Adipocyte (in vitro differentiated cells): ENCODE measurements at regions not wholly inside any gene's neighbourhood (a gene's known extent, or its start where the extent isn't known, plus 50 kb on each side); places are given as distances from the start of the nearest gene placed in this dataset.

Experiments used
- DNase-seq: peaks from one replicate; pipeline ENCODE4 v3.0.0-alpha.2; 2015; ENCODE audit warnings: low read depth
- H3K27me3 ChIP-seq: replicated peaks from 2 replicates; pipeline ENCODE4 v1.7.0; 2013; ENCODE audit warnings: mild to moderate bottlenecking, low read length, moderate library complexity; ENCODE audit not compliant: control insufficient read depth, insufficient read depth
- H3K36me3 ChIP-seq: 2 replicates; pipeline ENCODE4 v1.7.0; 2013; ENCODE audit warnings: low read length, mild to moderate bottlenecking, moderate library complexity; ENCODE audit not compliant: control insufficient read depth, insufficient read depth, severe bottlenecking
- H3K4me1 ChIP-seq: 2 replicates; pipeline ENCODE4 v1.7.0; 2013; ENCODE audit warnings: mild to moderate bottlenecking, low read length, moderate library complexity; ENCODE audit not compliant: control insufficient read depth, insufficient read depth
- H3K4me3 ChIP-seq: 2 replicates; pipeline ENCODE4 v1.7.0; 2013; ENCODE audit warnings: mild to moderate bottlenecking, low read length, moderate library complexity
- H3K9ac ChIP-seq: 2 replicates; pipeline ENCODE4 v1.7.0; 2013; ENCODE audit warnings: mild to moderate bottlenecking, low read length, moderate library complexity
- H3K9me3 ChIP-seq: 2 replicates; pipeline ENCODE4 v1.7.0; 2013; ENCODE audit warnings: mild to moderate bottlenecking, low read length, moderate library complexity; ENCODE audit not compliant: control insufficient read depth

- no peaks in the 10 kb centered on the region for H3K9me3 ChIP-seq
- H3K4me3 ChIP-seq: no peak overlapping the region
- H3K27me3 ChIP-seq: no peaks in the 10 kb centered on the region
- no peak overlapping the region for H3K9ac ChIP-seq
- H3K36me3 ChIP-seq: no peaks in the 10 kb centered on the region
- H3K4me1 ChIP-seq: no peaks in the 10 kb centered on the region
- no peak for DNase-seq
These were observed 1673.4 kb downstream of the REEP3 start for GRCh38 chr10:65194555-65194954.

- Histone ChIP-seq H3K9ac (no peak overlapping the region), H3K4me3 (no peak overlapping the region), H3K4me1 (no peaks in the 10 kb centered on the region), H3K9me3 (no peaks in the 10 kb centered on the region), H3K27me3 (no peaks in the 10 kb centered on the region), H3K36me3 (no peaks in the 10 kb centered on the region)
- DNase-seq: no peak
These were observed 1674.9 kb downstream of the REEP3 start for GRCh38 chr10:65196111-65196510.

GRCh38 chr10:65197935-65198334, 1676.7 kb downstream of the REEP3 start:
- no peaks in the 10 kb centered on the region for H3K9me3 ChIP-seq
- no peaks in the 10 kb centered on the region for H3K4me1 ChIP-seq
- H3K9ac ChIP-seq: no peak overlapping the region
- no peak overlapping the region for H3K4me3 ChIP-seq
- no peaks in the 10 kb centered on the region for H3K36me3 ChIP-seq
- DNase-seq: no peak
- no peaks in the 10 kb centered on the region for H3K27me3 ChIP-seq

GRCh38 chr10:65201491-65201890, 1680.3 kb downstream of the REEP3 start:
- H3K9me3 ChIP-seq: no peaks in the 10 kb centered on the region
- H3K36me3 ChIP-seq: no peaks in the 10 kb centered on the region
- H3K4me3 ChIP-seq: no peak overlapping the region
- no peak for DNase-seq
- no peaks in the 10 kb centered on the region for H3K27me3 ChIP-seq
- H3K9ac ChIP-seq: no peak overlapping the region
- no peaks in the 10 kb centered on the region for H3K4me1 ChIP-seq

GRCh38 chr10:65204999-65205398, 1683.8 kb downstream of the REEP3 start:
- Histone ChIP-seq H3K4me3 (no peak overlapping the region), H3K36me3 (no peaks in the 10 kb centered on the region), H3K9ac (no peak overlapping the region), H3K4me1 (no peaks in the 10 kb centered on the region), H3K9me3 (no peaks in the 10 kb centered on the region), H3K27me3 (no peaks in the 10 kb centered on the region)
- DNase-seq: no peak

- H3K27me3 ChIP-seq: no peaks in the 10 kb centered on the region
- no peak overlapping the region for H3K4me3 ChIP-seq
- H3K9ac ChIP-seq: no peak overlapping the region
- no peaks in the 10 kb centered on the region for H3K9me3 ChIP-seq
- no peak for DNase-seq
- H3K36me3 ChIP-seq: no peaks in the 10 kb centered on the region
- H3K4me1 ChIP-seq: no peaks in the 10 kb centered on the region
These were observed 1692.0 kb downstream of the REEP3 start for GRCh38 chr10:65213170-65213569.

GRCh38 chr10:65219444-65219843, 1698.2 kb downstream of the REEP3 start:
- no peaks in the 10 kb centered on the region for H3K4me1 ChIP-seq
- no peak for DNase-seq
- no peaks in the 10 kb centered on the region for H3K36me3 ChIP-seq
- no peak overlapping the region for H3K9ac ChIP-seq
- H3K4me3 ChIP-seq: no peak overlapping the region
- H3K9me3 ChIP-seq: no peaks in the 10 kb centered on the region
- H3K27me3 ChIP-seq: no peaks in the 10 kb centered on the region

GRCh38 chr10:65231148-65231547, 1694.7 kb upstream of the LRRTM3 start:
- Histone ChIP-seq H3K4me3 (no peak overlapping the region), H3K9ac (no peak overlapping the region), H3K36me3 (no peaks in the 10 kb centered on the region), H3K27me3 (no peaks in the 10 kb centered on the region), H3K9me3 (no peaks in the 10 kb centered on the region), H3K4me1 (no peaks in the 10 kb centered on the region)
- DNase-seq: no peak

- DNase-seq: no peak
- no peaks in the 10 kb centered on the region for H3K4me1 ChIP-seq
- H3K4me3 ChIP-seq: no peak overlapping the region
- H3K27me3 ChIP-seq: no peaks in the 10 kb centered on the region
- H3K9ac ChIP-seq: no peak overlapping the region
- H3K9me3 ChIP-seq: no peaks in the 10 kb centered on the region
- H3K36me3 ChIP-seq: no peaks in the 10 kb centered on the region
These were observed 1691.6 kb upstream of the LRRTM3 start for GRCh38 chr10:65234261-65234660.

GRCh38 chr10:65235266-65235665, 1690.6 kb upstream of the LRRTM3 start:
- Histone ChIP-seq H3K9me3 (no peaks in the 10 kb centered on the region), H3K4me1 (no peaks in the 10 kb centered on the region), H3K36me3 (no peaks in the 10 kb centered on the region), H3K4me3 (no peak overlapping the region), H3K9ac (no peak overlapping the region), H3K27me3 (no peaks in the 10 kb centered on the region)
- DNase-seq: no peak

- H3K36me3 ChIP-seq: no peaks in the 10 kb centered on the region
- no peaks in the 10 kb centered on the region for H3K9me3 ChIP-seq
- H3K4me3 ChIP-seq: no peak overlapping the region
- no peak overlapping the region for H3K9ac ChIP-seq
- DNase-seq: no peak
- H3K4me1 ChIP-seq: no peaks in the 10 kb centered on the region
- no peaks in the 10 kb centered on the region for H3K27me3 ChIP-seq
These were observed 1690.0 kb upstream of the LRRTM3 start for GRCh38 chr10:65235846-65236245.

- no peak overlapping the region for H3K4me3 ChIP-seq
- H3K27me3 ChIP-seq: no peaks in the 10 kb centered on the region
- H3K36me3 ChIP-seq: no peaks in the 10 kb centered on the region
These were observed 1660.3 kb upstream of the LRRTM3 start for GRCh38 chr10:65265451-65265954.

More at GRCh38 chr10:65265451-65265954, 1660.3 kb upstream of the LRRTM3 start:
- Histone ChIP-seq H3K4me1 (no peaks in the 10 kb centered on the region), H3K9ac (no peak overlapping the region), H3K9me3 (no peaks in the 10 kb centered on the region)
- DNase-seq: no peak
